ENCODE measurements at regions not wholly inside any gene's neighbourhood (a gene's known extent, or its start where the extent isn't known, plus 50 kb on each side); places are given as distances from the start of the nearest gene placed in this dataset.

- TF ChIP-seq POLR2A (IDR thresholded peaks at IDR 0.05) (no peak), CTCF (IDR thresholded peaks at IDR 0.05) (no peak)
These were observed 160.1 kb upstream of the ANKRD50 start for GRCh38 chr4:124872659-124873058.

Data from esophagus squamous epithelium (tissue), 4 donors.